ENCODE measurements at regions not wholly inside any gene's neighbourhood (a gene's known extent, or its start where the extent isn't known, plus 50 kb on each side); places are given as distances from the start of the nearest gene placed in this dataset.

GRCh38 chr1:70554341-70554740, 143.3 kb downstream of the CTH start:
- Histone ChIP-seq H3K4me2 (ENCODE audit: insufficient read depth in 1 of 2, low read depth in 2 of 2, low read length in 2 of 2) (no peak overlapping the region), H2BK12ac (ENCODE audit: low read depth, low read length) (no peak overlapping the region), H3K4me3 (ENCODE audit: extremely low read depth in 1 of 4, insufficient read depth in 2 of 4, low read depth in 3 of 4, low read length in 4 of 4) (no peak overlapping the region), H3K36me3 (ENCODE audit: control insufficient read depth in 2 of 4, insufficient read depth in 4 of 4, low read length in 3 of 4) (no peaks in the 10 kb centered on the region), H3K9ac (replicated peaks in 1 of 4; ENCODE audit: extremely low read depth in 1 of 4, low read depth in 3 of 4, low read length in 3 of 4) (no peak overlapping the region), H3K27ac (ENCODE audit: low read depth, low read length) (no peak overlapping the region), H3K56ac (replicated peaks; ENCODE audit: insufficient read length, low read depth, low read length) (no peak overlapping the region), H3K9me3 (ENCODE audit: insufficient read depth in 2 of 2, low read depth in 1 of 2, low read length in 1 of 2) (no peaks in the 10 kb centered on the region), H4K20me1 (replicated peaks in 1 of 2; ENCODE audit: control insufficient read depth in 1 of 2, insufficient read depth in 2 of 2, low read length in 2 of 2) (no peaks in the 10 kb centered on the region), H4K8ac (ENCODE audit: extremely low read depth, insufficient read depth, low read length) (no peak overlapping the region), H2BK5ac (ENCODE audit: low read depth, low read length) (no peak overlapping the region), H3K23ac (ENCODE audit: insufficient read length) (no peak overlapping the region), H2BK120ac (replicated peaks; ENCODE audit: low read depth, low read length) (no peak overlapping the region), H3K4ac (replicated peaks; ENCODE audit: insufficient read length, low read depth, low read length) (no peak overlapping the region), H2BK15ac (ENCODE audit: low read length) (no peak overlapping the region), H3K79me2 (ENCODE audit: control insufficient read depth in 1 of 2, insufficient read depth in 2 of 2, low read length in 2 of 2) (no peaks in the 10 kb centered on the region), H3K23me2 (ENCODE audit: low read depth, low read length) (no peaks in the 10 kb centered on the region), H3K14ac (ENCODE audit: insufficient read length) (no peak overlapping the region), H4K5ac (ENCODE audit: insufficient read length, low read depth, low read length) (no peak overlapping the region), H3K79me1 (ENCODE audit: low read depth, low read length) (no peaks in the 10 kb centered on the region), H2BK20ac (ENCODE audit: low read length) (no peak overlapping the region), H3K4me1 (replicated peaks in 1 of 4; ENCODE audit: control insufficient read depth in 3 of 4, insufficient read depth in 4 of 4, low read length in 3 of 4) (peaks cover 1 to 8% (median 5%) of the 10 kb centered on the region in 4 experiments; a peak in 3 of 7 replicates), H2AK5ac (ENCODE audit: low read depth, low read length) (no peak overlapping the region), H4K91ac (replicated peaks; ENCODE audit: insufficient read length, low read length) (no peak overlapping the region), H3K18ac (ENCODE audit: extremely low read depth, low read length) (no peak overlapping the region), H2AFZ (ENCODE audit: low read length) (no peak overlapping the region), H3K27me3 (replicated peaks in 1 of 4; ENCODE audit: control insufficient read depth in 3 of 4, extremely low read depth in 1 of 4, insufficient read depth in 3 of 4, low read length in 3 of 4) (no peaks in the 10 kb centered on the region)
- FAIRE-seq (no peak), DNase-seq (ENCODE audit: low read depth in 1 of 2, low spot score in 2 of 2) (no peak)
- 86% methylated on average over 2 of the region's 2 CpGs; no CpG with 5 or more reads in 1 of the 2 experiments for WGBS, 2 experiments (ENCODE audit: extremely low coverage in 1 of 2, insufficient coverage in 1 of 2, insufficient read length in 1 of 2, insufficient replicate concordance in 2 of 2, low coverage in 1 of 2, low lambda C conversion rate in 2 of 2, missing lambda C conversion rate in 1 of 2)
- CTCF ChIA-PET (ENCODE audit: partially characterized antibody): interaction anchor here (1.4 kb wide), 1 partner anchor 132 kb away, joined by 3 read pairs; no protein-coding TSS in a partner anchor
- TF ChIP-seq CTCF (IDR thresholded peaks at IDR 0.05; ENCODE audit: control extremely low read depth in 1 of 3, insufficient read depth in 1 of 3, low read depth in 1 of 3, low read length in 3 of 3): no peak
- no peak for TF ChIP-seq CHD2 (IDR thresholded peaks at IDR 0.05; ENCODE audit: low read length)
- no peak for TF ChIP-seq HDAC6 (IDR thresholded peaks at IDR 0.05; ENCODE audit: low read depth, low read length)
- no peak for TF ChIP-seq MAX (IDR thresholded peaks at IDR 0.05)
- POLR2A ChIA-PET (ENCODE audit: partially characterized antibody): no interaction called here
